ENCODE measurements at regions not wholly inside any gene's neighbourhood (a gene's known extent, or its start where the extent isn't known, plus 50 kb on each side); places are given as distances from the start of the nearest gene placed in this dataset.

DNA sequence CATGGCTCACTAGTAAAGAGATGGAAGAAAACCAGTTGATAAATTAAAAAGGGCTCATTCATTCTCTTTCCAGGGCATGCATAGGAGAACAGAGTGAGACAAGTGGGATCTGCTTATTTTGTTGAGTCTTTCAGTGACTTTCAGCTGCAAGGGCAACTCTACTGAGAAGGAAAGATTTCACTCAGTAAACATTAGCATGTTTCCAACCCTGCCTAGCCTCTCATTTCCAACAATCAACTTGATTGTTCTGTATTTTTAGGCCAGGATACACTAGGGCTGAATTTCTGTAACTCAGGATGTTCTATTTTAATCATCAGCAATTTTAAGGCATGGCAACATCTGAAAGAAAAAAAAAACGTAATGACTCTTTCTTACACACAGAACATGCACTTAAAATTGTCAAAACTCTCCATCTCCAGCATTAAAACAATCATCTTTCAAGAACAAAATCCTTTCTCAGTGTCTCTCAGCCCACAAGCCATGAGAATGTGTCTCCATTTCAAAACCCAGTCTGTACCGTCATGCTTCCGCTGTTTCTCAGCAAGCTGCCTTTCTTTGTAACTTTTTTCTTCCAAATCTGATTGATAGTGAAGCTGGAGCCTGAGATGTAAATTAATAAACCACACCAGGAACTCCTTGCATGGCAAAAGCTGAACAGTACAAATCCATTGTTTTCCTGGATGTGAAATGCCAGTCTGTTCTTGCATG, 147.2 kb upstream of the KLF14 start:
- DNase-seq: no peak

DNA sequence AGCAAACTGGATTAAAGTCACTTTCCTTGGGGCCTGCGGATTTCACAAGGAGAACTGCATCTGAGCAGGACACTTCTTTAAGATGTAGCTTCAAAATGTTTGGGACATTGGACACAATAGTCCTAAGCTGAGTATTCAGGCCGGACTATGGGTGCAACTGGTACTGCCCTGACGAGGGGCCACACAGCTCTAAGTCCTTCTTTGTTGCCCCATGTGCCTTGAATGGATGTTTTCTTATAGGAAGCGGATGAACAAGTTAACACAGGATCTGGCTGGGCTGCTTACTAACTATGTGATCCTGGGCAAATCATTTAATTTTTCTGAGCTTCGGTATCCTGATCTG, 147.8 kb upstream of the KLF14 start:
- DNase-seq: no peak

DNA sequence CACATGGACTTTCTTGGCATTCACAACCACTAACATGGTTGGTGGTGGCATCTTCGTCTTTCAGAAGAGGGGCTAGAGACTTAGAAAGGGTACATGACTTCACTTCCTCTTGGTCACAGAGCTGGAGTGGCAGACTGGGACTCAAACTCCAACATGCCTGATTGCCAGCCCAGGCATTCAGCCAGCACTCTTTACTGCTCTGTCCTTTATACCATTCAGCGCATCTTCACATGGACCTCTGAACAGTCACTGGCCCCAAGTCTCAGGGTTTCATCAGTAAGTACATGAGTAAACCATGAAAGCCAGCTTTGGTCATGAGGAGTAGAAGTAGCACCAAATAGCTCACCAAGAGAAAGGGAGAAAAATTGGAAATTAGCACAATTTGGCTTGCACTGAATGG, 148.4 kb upstream of the KLF14 start:
- DNase-seq: no peak

DNA sequence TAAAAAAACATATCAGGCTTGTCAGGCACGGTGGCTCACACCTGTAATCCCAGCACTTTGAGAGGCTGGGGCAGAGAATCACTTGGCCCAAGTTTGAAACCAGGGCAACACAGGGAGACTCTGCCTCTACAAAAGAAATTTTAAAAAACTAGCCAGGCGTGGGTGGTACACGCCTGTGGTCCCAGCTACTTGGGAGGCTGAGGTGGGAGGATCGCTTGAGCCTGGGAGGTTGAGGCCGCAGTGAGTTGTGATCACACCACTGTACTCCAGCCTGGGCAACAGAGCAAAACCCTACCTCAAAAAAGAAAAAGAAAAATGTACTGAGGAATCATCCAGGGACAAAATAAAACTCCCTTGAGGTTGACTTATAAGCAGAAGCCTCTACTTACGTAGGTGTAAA, 149.9 kb upstream of the KLF14 start:
- DNase-seq: no peak

DNA sequence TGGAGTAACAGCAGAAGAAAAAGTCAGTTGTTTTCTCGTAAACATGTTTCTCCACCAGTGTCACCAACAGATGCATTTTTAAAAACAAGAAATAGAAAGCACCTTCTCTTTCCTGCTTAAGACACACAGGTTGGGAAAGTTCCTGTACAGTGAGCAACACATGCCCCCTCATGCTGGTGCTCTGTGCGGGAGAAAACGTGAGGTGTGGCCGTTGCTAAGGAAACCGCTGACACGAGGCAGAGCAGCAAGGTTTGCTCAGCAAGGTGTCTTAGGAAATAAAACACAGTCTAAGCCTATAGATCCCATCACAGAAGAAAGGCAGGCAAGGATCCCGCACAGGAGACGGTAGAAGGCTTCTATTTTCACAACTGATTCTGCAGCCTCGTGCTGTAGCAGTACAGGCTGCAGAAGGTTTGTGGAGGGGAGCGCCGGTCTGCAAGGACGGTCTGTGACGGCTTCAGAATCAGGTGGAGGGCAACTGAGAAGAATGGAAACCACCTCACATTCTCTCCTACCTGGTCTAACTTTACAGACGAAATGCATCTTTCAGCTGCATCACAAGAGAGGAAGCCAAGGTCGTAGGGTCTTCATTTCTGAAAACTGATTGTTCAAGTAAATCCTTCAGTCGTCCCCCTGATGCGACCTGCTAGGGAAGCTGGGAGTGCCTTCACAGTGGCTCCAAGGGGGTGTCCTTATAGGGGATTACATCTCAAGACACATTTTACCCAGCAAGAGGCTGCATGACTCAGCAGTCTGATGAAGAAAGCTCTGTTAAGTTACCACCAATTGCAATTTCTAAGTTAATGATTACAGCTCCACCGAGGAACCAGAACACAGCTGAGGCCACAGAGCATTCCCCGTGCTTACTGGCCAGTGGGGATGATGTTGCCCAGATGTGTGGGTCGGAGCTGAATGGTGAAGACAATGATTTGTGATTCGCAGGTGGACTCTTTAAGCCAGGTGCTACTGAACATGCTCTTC, 150.7 kb upstream of the KLF14 start:
- DNase-seq: no peak

DNA sequence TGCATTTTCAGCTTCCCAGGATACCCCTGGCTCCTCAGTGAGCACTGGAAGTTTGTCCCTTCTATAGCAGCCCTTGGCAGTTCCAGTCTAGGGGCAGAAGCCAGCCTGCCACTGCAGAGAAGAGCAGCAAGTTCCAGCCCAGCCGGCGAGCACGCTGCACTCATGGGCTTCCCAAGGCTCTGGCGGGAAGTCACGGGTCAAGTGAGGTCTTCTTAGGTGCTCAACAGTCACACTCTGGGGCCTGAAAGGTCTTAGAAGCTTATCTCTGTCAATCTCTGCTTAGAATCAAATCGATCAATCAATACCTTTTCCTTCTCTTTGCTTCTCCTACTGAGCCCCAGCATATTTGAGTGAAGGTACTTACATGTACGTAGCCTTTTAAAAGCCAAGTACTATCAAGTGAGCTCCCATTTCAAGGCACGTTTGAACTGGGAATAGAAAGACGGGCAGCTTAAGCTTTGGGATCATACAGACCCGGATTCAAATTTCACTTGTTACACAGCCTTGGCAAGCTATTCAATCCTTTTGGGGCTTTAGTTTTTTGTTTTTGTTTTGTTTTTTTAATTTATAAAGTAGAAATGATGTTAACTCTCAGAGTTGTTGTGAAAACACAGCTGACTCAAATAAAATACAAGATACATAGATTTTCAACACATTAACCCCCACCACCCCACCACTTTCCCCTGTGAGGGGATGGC, 152.6 kb upstream of the KLF14 start:
- DNase-seq: no peak

DNA sequence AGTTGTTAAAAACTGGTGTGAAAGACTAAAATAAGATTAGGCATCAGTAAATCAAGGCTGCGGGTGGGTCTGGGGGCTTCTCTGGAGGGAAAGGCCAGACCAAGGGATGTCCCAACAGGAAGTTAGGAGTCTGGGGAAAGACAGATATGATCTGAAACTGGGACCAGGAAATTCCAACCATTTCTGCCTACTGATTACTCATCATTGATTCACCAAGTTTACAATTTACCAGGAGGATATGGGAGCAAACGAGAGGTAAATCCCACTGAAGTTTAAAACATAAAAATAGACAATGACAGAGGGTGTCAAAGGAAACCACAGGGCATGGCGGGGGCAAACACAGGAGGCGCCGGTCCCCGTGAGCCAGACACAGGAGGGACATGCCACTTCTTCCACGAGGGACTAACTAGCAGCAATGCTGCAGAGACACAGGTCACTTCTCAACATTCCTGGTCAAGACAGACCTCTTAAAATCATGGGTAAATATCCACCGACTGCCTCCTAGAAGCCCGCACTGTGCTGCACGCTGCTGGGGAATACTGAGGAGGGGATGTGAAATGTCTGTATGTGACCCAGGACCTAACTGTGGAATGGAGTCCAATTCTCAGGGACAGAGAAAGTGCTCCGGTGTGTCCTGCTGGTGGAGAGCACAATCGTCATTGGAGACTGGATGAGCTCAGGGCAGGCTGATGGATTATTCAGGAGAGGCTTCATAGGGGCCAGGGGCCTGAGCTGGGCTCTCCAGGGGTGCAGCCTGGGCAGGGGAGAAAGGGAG, 153.4 kb upstream of the KLF14 start:
- no peak for DNase-seq

DNA sequence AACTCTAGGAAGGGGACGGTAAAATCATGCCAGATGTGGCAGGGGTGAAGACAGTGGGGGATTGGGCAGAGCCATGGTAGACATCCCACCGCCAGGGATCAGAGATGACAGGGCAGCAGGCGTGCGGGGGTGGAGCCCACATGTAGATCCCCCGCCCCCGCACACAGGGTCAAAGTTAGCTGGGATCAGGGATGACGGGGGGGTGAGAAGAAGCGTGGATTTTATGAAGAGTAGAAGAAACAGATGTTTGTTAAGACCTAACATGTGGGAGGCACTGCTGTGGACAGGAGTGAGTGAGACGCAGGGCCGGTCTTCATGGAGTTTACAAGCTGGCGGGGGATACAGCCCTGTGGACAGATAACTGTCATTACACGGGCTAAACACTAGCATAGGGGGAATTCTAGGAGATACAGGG, 154.0 kb upstream of the KLF14 start:
- no peak for DNase-seq

DNA sequence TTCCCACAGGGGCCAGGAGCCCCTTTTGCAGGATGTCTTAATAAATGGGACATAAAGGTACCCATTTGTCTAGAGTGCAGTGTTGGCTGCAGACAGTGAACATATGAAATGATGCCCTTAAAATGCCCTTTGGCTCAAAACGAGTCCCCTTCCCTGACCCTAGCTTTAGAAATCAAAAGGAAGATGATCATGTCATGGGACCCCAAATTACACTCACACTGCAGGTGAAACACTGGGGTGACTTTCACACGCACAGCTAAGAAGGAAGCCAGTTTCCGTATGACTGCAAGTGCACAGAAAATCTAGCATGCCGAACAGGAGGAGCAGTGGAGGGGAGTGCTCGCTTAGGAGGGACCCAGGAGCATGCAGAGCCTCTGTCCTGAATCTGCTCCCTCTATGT, 154.5 kb upstream of the KLF14 start:
- no peak for DNase-seq

DNA sequence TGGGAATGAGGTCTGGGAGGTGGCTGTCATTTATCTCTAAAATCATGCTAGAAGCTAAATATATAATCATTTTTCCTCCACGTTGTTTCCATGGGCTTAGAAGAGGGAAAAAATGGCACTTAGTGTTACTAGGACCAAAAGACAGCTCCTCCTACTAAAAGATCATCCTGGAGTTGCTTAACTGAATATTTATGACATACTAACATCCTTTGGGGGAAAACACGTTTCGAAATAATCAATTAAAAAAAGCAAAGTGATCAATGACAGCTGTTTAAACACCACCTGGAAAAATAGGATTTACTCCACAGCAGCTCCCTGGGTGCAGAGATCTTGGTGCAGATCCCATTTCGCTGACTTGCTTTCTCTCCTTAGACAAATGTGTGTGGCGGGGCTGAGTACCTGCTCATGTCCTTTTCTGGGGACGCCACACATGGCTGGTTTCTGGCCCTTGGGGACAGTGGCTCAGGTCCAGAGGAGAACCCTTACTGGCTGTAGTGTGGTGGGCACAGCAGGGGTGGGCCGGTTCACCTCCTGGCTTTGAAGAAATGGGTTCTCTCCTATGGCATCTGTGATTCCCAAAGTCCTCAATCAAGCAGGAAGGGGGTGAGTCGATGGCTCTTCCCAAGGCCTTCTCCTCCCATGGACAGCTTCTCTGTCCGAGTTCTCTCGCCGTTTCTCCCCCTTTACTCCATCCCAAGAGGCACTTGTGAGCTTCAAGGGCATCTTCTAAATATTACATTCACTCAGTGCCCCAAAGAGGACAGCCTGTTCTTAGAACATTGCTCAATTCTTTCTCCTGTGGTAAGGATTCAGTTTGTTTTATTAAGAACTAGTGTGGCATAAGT, 156.4 kb upstream of the KLF14 start:
- DNase-seq: no peak

DNA sequence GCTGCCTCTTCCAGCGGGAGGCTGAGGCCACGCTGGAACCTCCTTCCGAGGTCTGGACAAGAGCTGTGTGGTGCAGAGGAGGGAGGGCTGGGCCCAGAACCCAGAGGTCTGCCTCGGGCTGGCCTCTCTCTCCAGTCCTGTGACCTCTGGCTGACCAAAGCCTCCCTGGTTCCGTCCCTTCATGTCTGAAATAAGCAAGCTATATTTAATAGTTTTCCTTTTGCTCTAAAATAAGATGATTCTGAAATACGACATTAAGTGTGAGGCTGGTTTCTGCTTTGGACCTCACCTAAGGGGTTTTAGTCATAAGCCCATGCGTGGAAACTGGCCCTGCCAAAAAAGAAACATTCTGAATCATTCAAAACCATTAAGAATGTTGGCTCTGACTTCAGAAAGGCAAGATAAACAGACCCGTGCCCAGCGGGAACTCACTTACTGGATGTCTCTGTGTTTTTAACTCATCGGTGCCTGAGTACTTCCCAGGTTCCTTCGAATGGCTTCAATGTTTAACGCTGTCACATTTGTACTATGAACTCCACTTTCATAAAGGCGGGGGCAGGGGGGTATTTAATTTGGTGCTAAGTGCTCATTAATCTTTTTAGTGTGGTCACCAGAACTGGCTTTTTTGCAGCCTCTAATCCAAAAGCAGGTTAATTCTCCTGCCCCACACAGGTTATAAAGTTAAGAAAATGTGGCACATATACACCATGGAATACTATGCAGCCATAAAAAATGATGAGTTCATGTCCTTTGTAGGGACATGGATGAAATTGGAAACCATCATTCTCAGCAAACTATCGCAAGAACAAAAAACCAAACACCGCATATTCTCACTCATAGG, 157.5 kb upstream of the KLF14 start:
- DNase-seq: no peak

DNA sequence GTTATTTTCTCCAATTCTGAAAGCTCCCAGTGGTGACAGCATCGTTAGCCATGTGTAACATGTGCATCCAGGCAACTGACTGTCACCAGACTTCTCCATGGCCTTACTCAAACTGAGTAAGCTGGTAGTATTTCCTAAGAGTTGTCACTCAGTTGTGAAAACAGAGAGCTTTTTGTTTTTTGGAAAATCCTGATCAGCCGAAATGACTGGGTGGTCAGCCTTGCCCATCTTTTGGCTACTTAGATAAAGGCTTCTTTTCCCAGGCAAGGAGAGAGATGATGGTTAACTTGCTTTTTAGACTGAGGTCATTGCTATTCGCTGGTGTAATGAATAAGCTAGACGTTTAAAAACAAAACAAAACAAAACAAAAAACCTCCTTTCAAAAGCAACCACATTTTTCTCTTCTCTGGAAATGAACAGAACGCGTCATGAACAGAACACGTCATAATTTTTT, 159.5 kb upstream of the KLF14 start:
- no peak for DNase-seq

DNA sequence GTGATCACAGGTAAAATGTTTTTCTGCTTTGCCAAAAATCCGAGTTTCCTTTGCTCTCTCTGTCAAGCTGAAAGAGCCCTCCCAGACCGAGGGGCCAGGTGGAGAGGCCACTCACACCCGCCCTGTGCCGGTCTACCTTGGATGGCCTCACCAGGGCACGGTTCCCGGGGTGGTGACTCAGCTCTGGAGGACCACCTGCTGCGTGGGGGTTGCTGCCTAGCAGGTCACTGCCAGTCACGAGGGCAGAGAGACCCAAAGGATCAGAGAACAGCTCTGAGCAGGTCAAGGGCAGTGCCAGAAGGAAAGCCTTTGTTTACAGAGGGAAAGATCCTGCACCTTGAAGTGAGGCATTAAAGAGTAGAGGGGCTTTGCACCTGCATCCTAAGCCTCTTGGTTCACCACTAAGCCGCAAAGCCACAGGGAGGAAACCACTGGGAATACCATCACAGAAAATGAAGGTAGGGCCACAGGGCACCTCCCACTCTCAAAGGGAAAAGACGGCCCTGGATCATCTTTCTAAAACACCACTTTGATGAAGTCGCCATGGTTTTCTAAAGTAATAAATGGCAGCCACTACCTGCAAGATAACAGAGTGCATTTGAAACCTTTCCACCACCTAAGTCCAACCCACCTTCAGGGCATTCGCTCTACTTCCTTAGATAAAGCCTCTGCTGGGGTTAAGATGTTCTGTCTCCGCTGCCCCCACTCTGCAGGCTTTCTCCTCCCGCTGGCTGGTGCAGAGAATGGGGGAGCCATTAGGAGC, 160.3 kb upstream of the KLF14 start:
- DNase-seq: no peak

DNA sequence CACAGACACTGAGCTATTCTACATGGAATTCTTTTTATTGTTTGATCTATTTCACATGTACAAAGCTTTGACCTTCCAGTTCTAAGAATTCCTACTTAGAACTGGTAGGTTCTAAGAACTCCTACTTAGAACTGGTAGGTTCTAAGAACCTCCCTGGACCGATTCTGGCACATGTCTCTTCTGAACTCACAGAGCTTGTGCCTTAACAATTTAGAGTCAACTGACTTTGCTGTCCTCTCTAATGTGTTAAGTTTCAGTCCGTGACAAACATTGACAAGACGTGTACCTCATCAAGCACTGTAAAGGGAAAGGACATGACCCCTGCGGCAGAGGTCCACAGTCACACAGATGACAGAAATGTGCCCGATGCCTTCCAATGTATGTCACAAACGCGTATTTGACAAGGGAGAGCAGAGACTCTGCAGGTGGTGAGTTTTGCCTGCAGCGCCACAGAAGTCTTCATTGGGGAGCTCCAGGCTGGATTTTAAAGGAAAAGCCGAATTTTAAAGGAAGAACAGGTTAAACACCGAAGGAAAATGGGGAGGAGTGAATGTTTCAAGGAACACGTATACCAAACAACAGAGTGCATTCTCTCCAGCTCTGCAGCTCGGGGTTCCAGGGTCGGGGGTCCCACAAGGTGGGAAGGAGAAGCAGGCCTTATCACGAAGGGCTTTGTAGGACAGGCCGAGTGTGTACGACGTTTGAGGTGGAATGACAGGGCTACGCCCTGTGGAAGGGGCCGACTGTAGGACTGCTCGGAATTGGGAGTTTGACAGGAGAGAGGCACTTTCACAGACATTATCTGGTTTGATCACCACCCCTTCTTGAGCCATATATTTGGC, 161.1 kb upstream of the KLF14 start:
- no peak for DNase-seq

DNA sequence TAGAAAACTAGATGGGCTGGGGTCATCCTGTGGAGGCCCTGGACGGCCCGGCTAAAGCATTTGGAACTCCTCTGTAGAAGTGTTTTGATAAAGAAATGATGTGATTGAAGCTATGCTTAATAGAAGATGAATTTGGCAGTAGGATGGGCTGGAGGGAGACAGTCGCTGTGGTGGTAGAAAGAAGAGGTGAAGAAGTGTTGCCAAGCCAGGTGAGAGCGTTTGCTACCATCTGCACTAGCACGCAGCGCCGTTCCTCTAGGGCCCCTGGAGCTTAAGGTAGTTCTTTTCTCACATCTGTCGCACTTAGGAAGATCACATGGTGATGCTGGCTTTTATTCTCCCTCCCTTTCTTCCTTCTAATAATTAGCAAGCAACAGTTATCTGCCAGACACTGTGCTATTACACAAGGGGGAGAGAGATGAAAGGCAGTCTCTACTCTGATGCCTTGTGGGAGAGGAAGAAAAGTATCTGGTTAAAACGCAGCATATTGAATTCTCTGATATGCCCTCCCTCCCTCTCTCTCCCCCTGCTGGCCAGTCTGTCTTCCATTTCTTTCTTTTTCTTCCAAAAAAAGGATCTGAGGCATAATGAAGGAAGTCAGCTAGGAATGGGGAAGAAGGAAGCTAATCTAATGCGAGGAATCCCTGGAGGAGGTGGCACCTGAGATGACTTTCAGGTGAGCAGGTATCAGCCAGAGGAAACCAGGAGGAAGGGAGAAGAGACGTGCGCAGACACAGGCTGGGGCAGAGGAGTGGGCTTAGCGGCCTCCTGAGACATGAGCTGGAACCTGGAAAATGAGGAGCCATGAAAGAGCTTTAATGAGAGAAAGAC, 162.3 kb upstream of the KLF14 start:
- DNase-seq: no peak

DNA sequence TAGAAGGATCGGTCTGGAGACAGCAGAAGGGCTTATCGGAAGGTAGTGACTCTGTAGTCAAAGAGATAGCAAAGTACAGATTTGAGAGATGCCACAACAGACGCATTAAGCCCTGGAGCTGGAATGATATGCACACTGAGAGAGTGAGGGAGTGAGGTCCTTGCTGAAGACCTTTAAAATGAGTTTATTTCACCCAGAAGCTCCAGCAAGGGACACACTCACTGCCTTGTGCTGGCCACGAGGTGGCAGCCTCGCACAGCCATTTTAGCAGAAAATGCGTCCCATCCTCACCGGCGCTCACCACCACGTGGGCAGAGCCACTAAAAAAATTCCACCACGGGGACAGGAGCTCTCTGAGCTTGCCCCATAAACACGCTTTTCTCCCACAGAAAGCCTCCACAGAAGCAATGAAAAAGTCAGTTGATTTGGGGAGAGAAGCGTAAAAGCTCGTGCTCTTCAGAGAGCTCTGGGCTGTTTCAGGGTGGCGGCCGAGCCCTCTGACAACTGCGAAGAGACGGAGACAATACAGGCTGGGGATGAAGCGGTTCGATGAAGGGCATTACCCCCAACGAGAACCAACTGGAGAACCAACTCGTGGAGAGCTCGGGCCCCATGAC, 163.0 kb upstream of the KLF14 start:
- DNase-seq: peak; percentile 54 to 71 (median 68)

All from T-helper 1 cell (primary cell).